EH (cell line): ENCODE measurements at regions not wholly inside any gene's neighbourhood (a gene's known extent, or its start where the extent isn't known, plus 50 kb on each side); places are given as distances from the start of the nearest gene placed in this dataset.
"Not testable (repeated sequence)": the region's sequence is repeated elsewhere in the genome, so short reads cannot be mapped to it uniquely, and the experiment has no call there.

Experiments used
- DNase-seq: peaks from one replicate; pipeline ENCODE4 v3.0.0-alpha.2; 2015; ENCODE audit warnings: low read depth

DNA sequence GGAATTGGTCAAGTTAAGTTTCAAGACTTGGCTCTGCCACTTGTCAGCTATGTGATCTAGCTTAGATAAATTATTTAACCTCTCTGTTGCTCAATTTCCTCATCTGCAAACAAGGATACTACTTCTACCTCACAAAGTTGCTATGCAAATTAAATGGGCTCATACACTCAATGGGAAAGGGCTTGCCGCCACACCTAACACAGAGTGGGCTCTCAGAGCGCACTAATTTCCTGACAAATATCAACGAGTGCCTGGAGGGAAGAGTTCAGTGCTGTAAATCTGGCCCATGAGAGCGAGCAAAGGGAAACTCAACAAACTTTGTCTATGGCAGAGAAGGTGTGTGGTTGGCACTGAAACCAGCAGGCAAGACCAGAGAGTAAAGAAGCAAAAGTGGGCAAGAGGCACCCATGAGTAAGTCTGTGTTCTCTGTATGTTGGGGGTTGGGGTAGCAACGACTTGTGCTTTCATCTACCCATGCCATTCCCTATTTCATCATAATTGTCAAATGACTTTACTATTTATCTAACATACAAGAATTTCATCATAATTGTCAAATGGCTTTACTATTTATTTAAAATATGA, 60.7 kb upstream of the PHF21A start:
- no peak for DNase-seq

DNA sequence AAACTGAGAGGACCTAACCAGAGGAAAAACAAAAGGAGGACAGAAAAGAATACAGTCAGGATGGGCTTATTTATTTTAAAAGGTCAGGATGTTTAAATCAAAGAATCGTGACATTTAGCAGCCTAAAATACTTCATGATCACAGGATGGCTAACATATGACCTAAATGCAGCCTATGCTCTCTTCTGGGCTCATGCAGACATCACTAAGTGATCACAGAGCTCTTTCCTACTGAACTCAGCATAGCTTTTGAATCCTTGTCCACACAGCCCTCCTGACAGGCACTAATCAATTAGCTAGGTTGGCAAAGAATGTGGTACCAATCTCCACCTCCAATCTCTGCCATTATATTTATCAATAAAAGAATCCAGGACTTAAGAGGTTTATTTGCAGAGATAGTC, 60.1 kb upstream of the PHF21A start:
- DNase-seq: no peak

DNA sequence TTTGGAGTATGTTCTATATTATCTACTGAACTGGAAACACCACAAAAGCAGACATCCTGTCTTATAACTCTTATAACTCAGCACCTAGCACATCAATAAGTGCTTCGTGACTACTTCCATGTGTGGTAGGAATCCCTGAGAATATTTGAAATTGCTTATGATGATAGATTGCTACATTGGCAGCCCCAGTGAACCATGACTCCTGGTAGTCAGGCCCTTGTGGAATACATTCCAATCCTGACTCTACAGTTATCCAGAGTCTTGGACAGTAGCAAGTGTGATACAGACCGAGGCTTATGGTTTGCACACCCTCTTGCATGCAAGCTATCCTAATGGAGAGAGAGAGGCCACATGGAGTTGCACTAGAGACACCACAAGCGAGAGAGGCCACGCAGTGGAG, 59.5 kb upstream of the PHF21A start:
- no peak for DNase-seq

DNA sequence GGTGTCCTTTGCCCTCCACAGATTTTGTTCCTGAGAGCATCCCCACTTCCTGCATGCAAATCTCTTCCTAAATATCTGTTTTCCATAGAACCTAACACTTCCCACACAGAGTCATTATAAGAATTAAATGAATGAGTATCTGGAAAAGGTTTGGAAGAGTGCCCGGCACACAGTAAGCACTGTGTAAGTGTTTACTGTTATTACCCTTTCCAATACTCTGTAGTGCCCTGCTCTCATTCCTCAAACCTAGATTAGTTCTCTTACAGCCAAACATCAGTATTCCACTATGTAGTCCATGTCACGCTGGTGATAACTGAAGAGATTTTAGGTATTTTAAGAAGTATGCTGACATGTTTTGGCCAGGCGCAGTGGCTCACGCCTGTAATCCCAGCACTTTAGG, 57.3 kb upstream of the PHF21A start:
- no peak for DNase-seq

DNA sequence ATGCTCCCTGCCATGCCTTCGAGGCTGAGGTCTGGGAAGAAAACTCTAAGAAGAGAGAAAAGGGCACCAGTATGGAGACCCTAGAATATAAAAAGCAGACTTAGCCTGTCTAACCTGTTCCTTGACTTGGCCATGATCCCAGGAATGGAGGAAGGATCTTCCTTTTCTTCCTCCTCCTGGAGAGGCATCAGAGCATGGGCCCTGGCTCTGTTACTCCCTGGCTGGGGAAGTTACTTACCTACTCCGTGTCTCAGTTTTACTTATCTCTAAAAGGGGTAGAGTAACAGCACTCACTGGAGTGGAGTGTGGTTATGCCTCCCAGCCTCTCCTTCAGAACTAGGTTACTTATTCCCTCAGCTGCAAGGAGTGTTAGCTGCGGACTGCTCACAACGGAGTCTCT, 55.2 kb upstream of the PHF21A start:
- DNase-seq: no peak

DNA sequence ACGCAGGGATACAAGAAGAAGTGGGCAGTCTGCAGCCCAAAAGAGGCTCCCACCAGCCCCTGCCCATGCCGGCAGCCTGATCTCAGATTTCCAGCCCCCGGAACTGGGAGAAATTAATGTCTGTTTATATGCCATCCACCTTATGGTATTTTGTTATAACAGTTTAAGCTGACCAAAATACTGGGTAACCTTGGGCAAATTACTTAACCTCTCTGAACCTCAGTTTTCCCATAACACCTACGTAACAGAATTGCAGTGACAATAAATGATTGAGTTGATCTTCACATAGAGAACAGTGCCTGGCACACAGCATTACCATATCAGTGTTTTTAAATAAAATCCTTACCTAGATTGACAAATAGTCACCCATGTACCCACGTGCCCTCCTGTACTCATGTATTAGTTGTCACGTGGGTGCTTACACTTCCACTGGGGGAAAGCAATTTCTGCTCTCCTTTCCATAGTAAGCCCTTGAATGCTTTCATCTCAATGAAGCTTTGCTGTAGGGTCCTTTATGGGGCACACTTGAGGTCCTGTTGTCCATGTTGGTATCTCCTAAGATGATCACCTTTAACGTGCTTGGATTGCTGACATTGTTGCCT, 54.2 kb upstream of the PHF21A start:
- no peak for DNase-seq

DNA sequence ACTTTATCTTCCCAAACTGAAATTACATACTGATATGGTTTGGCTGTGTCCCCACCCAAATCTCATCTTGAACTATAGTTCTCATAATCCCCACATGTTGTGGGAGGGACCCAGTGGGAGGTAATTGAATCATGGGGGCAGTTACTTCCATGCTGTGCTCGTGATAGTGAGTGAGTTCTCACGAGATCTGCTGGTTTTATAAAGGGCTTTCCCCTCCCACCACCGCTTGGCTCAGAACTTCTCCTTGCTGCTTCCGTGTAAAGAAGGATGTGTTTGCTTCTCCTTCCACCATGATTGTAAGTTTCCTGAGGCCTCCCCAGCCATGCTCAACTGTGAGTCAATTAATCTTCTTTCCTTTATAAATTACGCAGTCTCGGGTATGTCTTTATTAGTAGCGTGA, 50.4 kb upstream of the PHF21A start:
- not testable (repeated sequence) for DNase-seq
